ENCODE measurements at regions not wholly inside any gene's neighbourhood (a gene's known extent, or its start where the extent isn't known, plus 50 kb on each side); places are given as distances from the start of the nearest gene placed in this dataset.

GRCh38 chr9:82167296-82167695 lies 178.7 kb downstream of the SPATA31D1 start:
- peaks cover 9% of the 10 kb centered on the region for H3K4me1 ChIP-seq (ENCODE audit: insufficient read depth, low read length)
- no peak overlapping the region for H3K27ac ChIP-seq (ENCODE audit: low read length)
- intact Hi-C loops (cut with micrococcal nuclease), result no loop called here
- H4K20me1 ChIP-seq (ENCODE audit: low read length), result no peaks in the 10 kb centered on the region
- no peaks in the 10 kb centered on the region for H3F3A ChIP-seq (ENCODE audit: low read length, unreplicated experiment)
- no peaks in the 10 kb centered on the region for H3K27me3 ChIP-seq (ENCODE audit: low read length)
- ATAC-seq (no peak), DNase-seq (no peak)
- H3K9ac ChIP-seq (ENCODE audit: low read length), result no peak overlapping the region
- H3K4me2 ChIP-seq (ENCODE audit: low read length), result no peak overlapping the region
- POLR2A ChIA-PET (ENCODE audit: unreplicated experiment), result no interaction called here
- no TSS peak for BruUV-seq (replicated peaks)
- H2AFZ ChIP-seq (ENCODE audit: low read length), result no peak overlapping the region
- no peaks in the 10 kb centered on the region for H3K9me2 ChIP-seq (replicated peaks; ENCODE audit: low read length)
- no peaks in the 10 kb centered on the region for H3K79me2 ChIP-seq (ENCODE audit: low read length)
- H3K9me3 ChIP-seq (ENCODE audit: low read length), result no peaks in the 10 kb centered on the region
- H3K4me3 ChIP-seq (ENCODE audit: low read length), result no peak overlapping the region
- CTCF ChIA-PET, result no interaction called here
- TF ChIP-seq EZH2phosphoT487 (IDR thresholded peaks at IDR 0.05; ENCODE audit: borderline replicate concordance, low read length) (no peak), CTCF (conservative IDR thresholded peaks at IDR 0.05; ENCODE audit: low read depth, low read length) (no peak), EZH2 (IDR thresholded peaks at IDR 0.05; ENCODE audit: low read length, unreplicated experiment) (no peak)
- no peaks in the 10 kb centered on the region for H3K36me3 ChIP-seq (ENCODE audit: low read depth, low read length)

- H3K9me3 ChIP-seq (ENCODE audit: low read length), result no peaks in the 10 kb centered on the region
- POLR2A ChIA-PET (ENCODE audit: unreplicated experiment), result no interaction called here
- H4K20me1 ChIP-seq (ENCODE audit: low read length), result no peaks in the 10 kb centered on the region
- peaks cover 9% of the 10 kb centered on the region for H3K4me1 ChIP-seq (ENCODE audit: insufficient read depth, low read length)
- H3F3A ChIP-seq (ENCODE audit: low read length, unreplicated experiment), result no peaks in the 10 kb centered on the region
- H3K27me3 ChIP-seq (ENCODE audit: low read length), result no peaks in the 10 kb centered on the region
- DNase-seq (peak; percentile 82), ATAC-seq (no peak)
- intact Hi-C loops (cut with micrococcal nuclease), result no loop called here
- H3K4me3 ChIP-seq (ENCODE audit: low read length), result no peak overlapping the region
- no peaks in the 10 kb centered on the region for H3K36me3 ChIP-seq (ENCODE audit: low read depth, low read length)
- no TSS peak for BruUV-seq (replicated peaks)
- TF ChIP-seq EZH2phosphoT487 (IDR thresholded peaks at IDR 0.05; ENCODE audit: borderline replicate concordance, low read length) (no peak), EZH2 (IDR thresholded peaks at IDR 0.05; ENCODE audit: low read length, unreplicated experiment) (no peak), CTCF (conservative IDR thresholded peaks at IDR 0.05; ENCODE audit: low read depth, low read length) (no peak)
- peak overlapping the region; percentile 25; the same call in 1 of the 2 replicates for H3K4me2 ChIP-seq (ENCODE audit: low read length)
- H3K9ac ChIP-seq (ENCODE audit: low read length), result no peak overlapping the region
- H2AFZ ChIP-seq (ENCODE audit: low read length), result no peak overlapping the region
- no peaks in the 10 kb centered on the region for H3K79me2 ChIP-seq (ENCODE audit: low read length)
- no peaks in the 10 kb centered on the region for H3K9me2 ChIP-seq (replicated peaks; ENCODE audit: low read length)
- CTCF ChIA-PET, result no interaction called here
- H3K27ac ChIP-seq (ENCODE audit: low read length), result no peak overlapping the region
These were observed 180.0 kb downstream of the SPATA31D1 start for GRCh38 chr9:82168585-82168984.

- no peaks in the 10 kb centered on the region for H3K79me2 ChIP-seq (ENCODE audit: low read length)
- POLR2A ChIA-PET (ENCODE audit: unreplicated experiment), result no interaction called here
- H3K9me2 ChIP-seq (replicated peaks; ENCODE audit: low read length), result no peaks in the 10 kb centered on the region
- H3K4me3 ChIP-seq (ENCODE audit: low read length), result no peak overlapping the region
- H3K9me3 ChIP-seq (ENCODE audit: low read length), result no peaks in the 10 kb centered on the region
- H3K4me1 ChIP-seq (ENCODE audit: insufficient read depth, low read length), result peaks cover 9% of the 10 kb centered on the region
- H3K9ac ChIP-seq (ENCODE audit: low read length), result no peak overlapping the region
- CTCF ChIA-PET, result no interaction called here
- no TSS peak for BruUV-seq (replicated peaks)
- TF ChIP-seq EZH2 (IDR thresholded peaks at IDR 0.05; ENCODE audit: low read length, unreplicated experiment), result no peak
- TF ChIP-seq CTCF (conservative IDR thresholded peaks at IDR 0.05; ENCODE audit: low read depth, low read length), result no peak
- no peak for TF ChIP-seq EZH2phosphoT487 (IDR thresholded peaks at IDR 0.05; ENCODE audit: borderline replicate concordance, low read length)
- no peak overlapping the region for H3K4me2 ChIP-seq (ENCODE audit: low read length)
- no peak for DNase-seq
- no peak overlapping the region for H2AFZ ChIP-seq (ENCODE audit: low read length)
- H3K36me3 ChIP-seq (ENCODE audit: low read depth, low read length), result no peaks in the 10 kb centered on the region
- H3K27ac ChIP-seq (ENCODE audit: low read length), result no peak overlapping the region
- intact Hi-C loops (cut with micrococcal nuclease), result no loop called here
- H3K27me3 ChIP-seq (ENCODE audit: low read length), result no peaks in the 10 kb centered on the region
- H3F3A ChIP-seq (ENCODE audit: low read length, unreplicated experiment), result no peaks in the 10 kb centered on the region
- ATAC-seq, result no peak
- no peaks in the 10 kb centered on the region for H4K20me1 ChIP-seq (ENCODE audit: low read length)
These were observed 182.3 kb downstream of the SPATA31D1 start for GRCh38 chr9:82170866-82171265.

Measured in PC-3 (cell line).